HG03457 (cell line): ENCODE measurements at regions not wholly inside any gene's neighbourhood (a gene's known extent, or its start where the extent isn't known, plus 50 kb on each side); places are given as distances from the start of the nearest gene placed in this dataset.

ENCODE experiments used
- ATAC-seq: cut with Tn5 transposase; IDR thresholded peaks from one replicate; pipeline ENCODE4 v1.9.1; 2021; ENCODE audit warnings: moderate number of reproducible peaks; ENCODE audit not compliant: unreplicated experiment

DNA sequence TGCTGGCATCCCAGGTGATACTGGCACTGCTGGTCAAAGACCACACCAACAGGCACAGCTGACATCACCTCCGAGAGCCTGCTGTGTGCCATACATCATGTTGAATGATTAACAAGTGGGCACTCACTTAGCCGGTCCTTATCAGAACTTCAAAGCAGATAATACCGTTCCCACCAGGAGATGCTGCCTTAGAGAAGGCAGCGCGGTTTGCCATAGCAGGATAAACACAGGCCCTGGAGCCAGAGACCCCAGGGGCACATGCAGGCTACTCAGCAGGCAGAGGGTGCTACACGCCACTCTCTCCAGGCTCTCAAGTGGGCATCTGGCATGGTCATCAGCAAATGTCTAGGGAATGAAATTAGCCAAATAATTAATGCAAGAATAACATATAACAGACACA lies 86.5 kb upstream of the CST7 start:
- no peak for ATAC-seq

DNA sequence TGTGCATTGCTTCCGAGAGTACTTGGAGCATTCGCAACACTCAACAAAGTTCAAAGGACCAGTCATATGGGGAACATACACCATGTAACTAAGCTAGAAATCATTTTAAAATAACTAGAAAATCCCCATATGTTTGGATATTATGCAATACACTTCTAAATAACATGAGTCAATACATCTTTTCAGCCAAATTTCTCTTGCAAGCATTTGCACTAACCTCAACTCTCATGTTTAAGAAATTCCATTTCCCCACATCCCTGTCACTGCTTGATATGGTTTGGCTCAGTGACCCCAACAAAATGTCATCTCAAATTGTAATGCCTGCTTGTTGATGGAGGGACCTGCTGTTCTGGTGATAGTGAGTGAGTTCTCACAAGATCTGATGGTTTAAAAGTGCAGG lies 85.7 kb upstream of the CST7 start:
- ATAC-seq: no peak

DNA sequence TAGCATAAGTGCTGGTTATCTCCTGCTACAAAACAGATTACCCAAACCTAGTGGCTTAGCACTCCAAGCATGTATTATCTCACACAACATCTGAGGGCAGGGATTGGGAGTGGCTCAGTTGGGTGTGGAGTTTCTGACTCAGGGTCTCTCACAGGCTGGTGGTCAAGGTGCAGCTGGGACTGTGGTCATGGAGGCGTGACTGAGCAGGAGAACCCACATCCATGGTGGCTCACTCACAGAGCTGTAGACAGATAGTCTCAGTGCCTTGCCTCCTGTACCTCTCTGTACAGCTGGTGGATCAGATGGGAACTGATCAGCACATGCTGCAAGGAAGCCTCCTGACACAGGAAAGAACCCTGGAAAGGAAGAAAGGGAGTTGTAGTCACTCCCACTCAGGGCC lies 83.1 kb upstream of the CST7 start:
- ATAC-seq: no peak

DNA sequence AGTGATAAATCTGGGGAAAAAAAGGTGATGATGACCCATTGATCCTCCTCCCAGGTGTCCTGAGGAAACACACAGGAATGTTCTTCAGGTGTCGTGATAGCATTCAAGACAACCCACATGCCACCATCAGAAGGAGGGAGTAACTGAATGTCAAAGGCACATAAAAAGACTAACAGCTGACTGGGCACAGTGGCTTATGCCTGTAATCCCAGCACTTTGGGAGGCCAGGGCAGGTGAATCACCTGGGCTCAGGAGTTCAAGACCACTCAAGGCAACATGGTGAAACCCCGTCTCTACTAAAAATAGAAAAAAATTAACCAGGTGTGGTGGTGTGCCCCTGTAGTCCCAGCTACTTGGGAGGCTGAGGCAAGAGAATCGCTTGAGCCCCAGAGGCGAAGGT lies 82.3 kb upstream of the CST7 start:
- ATAC-seq: no peak

DNA sequence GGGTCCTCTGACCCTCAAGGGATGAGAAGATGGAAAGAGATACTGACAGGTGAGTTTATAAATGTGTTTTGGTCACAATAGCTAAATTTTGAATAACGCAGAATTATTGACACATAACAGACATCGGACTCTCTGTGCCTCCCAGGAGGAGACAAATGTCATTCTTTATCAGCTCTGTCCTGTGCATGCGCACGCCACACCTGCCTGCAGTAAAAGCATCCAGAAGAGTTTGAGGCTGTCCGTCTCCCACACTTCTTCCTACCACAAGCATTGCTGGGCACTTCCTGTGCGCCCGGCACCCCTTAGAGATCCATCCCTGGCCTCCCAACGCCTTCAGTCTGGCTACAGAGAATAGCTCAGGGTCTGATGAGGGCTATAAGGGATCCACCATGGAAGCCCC lies 81.5 kb upstream of the CST7 start:
- ATAC-seq: no peak

DNA sequence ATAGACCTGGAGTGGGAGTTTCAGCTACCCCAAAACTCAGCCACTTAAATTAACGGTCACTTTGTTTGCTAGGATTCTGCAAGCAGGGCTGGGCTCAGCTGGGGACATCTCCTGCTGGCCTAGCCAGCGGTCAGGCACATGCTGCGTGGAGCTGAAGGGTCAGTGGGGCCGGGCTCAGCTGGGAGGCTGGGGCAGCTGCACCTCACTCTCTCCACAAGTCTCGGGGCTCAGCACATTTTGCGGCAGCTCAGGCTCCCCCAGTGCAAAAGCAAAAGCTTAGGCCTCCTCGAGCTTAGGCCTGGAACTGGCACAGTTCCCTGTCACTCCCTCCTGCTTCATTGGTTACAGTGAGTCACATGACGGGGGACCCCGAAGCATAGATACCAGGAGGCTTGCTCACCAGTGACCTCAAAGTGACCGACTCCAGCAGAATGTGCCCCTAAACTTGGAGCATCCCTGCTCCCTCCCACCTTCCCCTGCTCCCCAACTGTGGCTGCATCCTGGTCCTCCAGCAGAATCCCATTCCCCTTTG lies 80.6 kb upstream of the CST7 start:
- no peak for ATAC-seq

DNA sequence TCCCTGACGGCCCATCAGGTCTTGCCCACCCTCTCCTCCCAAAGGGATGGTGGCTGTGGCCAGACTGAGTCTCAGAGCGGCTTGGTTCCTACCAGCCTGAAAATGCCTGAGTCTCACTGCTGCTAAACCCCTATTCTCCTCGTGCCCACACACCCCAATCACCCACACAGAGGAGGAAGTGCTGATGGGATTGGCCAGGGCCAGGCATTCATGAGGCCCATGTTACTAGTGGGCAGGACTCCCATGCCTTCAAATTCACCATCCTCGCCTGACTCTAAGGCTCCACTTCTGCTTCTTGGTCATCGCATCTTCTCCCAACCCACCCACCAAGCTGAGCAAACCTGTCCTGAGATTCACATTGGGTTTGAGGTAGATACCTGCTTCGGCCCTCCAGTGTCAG lies 80.1 kb upstream of the CST7 start:
- ATAC-seq: no peak

DNA sequence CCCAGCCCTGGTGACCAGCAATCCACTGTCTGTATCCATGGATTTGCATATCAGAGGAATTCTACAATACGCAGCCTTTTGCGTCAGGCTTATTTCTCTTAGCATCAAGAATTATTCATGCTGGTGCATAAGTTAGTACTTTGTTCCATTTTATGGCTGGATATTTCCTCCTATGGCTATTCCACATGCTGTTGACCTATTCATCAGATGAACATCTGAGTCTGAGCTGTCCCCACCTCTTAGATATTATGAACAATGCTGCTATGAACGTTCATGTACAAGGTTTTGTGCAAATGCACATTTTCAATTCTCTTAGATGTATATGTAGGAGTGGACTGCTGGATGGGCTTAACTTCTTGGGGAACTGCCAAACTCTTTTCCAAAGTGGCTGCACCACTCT lies 79.0 kb upstream of the CST7 start:
- no peak for ATAC-seq

DNA sequence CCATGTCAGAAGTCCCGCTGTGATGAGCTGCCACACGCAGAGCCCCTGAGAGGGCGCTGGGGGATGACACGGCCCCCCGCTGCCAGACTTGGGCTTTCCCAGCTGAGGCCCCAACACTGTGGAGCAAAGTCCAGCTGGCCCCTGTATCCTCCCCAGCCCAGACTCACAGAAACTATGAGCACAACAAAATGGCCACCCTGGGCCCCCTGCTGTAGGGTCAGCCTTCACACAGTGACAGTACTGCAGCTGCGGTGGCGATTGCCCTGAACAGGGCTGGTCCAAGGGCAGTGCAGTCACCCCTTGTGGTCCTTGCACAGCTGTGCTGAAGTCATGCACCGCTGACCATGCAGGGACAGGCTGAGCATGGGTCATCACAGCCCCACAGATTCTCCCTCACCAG lies 78.2 kb upstream of the CST7 start:
- ATAC-seq: no peak

DNA sequence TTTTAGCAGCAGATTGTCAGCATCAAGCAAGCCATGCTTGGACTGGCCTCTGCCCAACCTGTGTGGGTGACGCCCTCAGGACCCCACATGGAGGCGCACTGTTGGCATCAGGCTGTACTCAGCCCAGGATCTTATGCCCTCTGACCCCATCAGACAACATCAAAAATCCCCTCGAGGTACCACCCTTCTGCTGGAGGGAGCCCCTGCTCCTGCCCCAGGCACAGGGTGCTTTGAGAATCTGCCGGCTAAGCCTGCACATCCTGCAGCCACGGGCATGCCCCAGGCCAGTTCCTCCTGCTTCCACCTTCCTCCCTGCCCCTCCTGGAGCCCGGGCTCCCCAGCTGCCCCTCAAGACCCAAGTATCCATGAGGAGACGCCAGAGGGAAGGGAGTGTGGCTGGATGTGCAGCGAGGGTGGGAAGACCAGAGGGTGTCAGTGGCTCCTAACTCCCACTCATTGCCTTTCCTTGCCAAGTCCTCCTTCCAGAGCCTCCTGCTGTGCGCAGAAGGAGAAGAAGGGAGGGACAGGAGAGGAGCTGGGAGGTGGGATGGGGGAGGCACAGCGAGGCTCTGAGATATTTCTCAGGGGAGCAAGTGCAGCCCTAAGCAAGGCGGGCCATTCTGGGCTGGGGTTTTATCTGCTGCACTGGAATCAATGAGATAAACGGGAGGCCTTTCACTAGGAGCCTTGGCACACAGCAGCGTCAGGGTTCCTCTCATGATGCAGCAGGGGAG lies 77.4 kb upstream of the CST7 start:
- no peak for ATAC-seq

DNA sequence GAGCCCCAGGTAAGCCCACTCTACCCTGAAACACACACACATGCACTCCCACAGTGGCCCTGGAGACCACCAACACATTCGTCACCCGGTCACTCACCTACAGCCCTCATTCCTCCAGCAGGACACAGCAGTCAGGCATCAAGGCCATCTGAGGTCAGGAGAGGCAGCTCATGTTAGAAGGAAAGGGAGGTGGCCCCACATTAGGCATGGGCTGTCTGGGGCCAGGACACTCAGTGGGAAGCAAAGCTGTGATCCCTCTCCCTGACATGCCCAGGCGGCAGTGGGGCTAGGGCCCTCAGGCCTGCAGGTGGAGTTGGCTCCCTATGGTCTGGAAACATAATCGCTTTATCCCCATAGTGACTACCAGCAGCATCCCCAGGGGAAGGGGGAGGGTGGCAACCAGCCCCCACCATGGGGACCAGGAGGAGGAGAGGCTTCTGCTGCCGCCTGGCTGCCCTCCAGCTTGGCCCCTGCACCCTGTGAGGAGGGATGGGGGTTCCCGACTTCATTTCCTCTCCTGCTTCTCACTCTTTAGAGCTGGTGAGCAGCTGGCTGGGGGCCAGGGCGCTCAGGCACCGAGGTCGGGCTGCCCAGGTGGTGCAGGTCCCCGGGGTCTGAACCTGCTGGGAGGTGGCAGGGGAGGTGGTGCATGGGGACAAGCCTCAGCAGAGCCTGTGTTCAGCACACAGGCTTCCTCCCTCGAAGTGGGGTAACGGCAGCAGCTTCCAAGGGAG lies 76.6 kb upstream of the CST7 start:
- ATAC-seq: peak; percentile 49

DNA sequence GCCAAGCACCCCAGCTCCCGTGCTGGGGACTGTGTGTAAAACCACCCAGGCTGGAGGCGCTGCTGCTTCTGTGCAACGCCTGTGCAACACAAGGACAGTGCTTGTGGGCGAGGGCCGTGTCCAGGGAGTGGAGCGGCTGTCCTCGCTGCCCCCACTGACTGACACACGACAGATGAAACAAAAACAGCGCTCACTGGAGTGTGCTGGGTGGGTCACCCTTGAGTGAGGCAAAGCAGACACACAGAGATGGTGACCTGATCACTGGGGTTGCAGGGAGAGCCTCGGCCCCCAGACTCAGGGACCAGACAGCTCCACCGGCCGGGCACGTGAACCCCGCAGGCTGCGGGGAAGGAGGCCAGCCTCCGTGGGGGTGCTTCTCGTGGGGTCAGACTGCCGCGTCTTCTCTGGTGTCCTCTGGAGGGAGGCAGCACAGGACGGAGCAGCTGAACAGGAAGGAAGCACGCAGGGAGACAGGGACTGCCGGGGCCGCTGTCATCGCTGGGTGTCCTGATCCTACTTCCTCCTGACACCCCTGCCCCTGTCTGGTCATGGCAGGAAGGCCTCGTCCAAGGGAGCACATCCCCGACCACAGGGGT lies 75.9 kb upstream of the CST7 start:
- no peak for ATAC-seq

DNA sequence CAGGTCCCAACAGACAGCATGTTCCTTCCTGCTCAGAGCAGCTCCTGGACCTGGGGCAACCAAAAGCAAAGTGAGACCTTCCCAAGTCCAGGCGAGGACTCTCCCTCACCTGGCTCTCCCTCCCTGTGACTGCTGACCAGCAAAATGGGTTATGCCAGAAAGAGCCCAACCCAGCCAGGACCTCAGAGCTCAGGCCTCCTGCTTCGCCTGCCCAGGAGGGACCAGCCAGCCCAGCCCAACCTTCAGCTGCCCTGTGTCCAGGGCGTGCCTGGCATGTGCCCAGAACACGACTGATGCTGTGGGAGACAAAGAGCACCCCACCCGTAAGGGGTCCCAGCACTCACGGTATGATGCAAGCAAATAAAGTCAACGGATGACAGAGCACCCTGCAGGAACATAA lies 74.0 kb upstream of the CST7 start:
- no peak for ATAC-seq

DNA sequence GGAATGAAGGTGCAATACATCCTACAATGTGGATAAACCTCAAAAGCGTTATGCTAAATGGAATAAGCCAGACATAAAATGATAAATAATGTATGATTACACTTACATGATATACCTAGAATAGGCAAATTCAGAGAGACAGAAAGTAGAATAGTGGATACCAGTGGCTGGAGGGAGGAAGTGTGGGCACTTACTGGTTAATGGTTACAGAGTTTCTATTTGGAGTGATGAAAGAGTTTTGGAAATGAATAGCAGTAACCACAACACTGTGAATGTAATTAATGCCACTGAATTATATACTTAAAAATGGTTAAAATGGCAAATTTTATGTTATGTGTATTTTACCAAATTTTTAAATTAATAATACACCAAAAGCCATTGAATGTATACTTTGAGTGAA lies 71.4 kb upstream of the CST7 start:
- ATAC-seq: peak; percentile 59

DNA sequence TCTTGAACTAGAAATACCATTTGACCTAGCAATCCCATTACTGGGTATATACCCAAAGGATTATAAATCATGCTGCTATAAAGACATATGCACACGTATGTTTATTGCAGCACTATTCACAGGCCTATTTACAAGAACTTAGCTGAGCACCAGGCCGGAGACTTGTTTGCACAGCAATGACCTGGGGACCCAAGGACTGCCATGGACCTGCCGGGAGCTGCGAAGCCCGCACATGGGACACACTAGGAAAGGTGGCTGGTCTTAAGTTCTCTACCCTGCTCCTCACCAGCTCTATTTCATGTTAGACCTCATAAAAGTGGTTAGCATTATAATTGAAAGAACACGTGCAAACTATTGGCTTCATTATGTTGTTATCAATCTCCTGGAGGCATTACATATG lies 70.4 kb upstream of the CST7 start:
- ATAC-seq: no peak

DNA sequence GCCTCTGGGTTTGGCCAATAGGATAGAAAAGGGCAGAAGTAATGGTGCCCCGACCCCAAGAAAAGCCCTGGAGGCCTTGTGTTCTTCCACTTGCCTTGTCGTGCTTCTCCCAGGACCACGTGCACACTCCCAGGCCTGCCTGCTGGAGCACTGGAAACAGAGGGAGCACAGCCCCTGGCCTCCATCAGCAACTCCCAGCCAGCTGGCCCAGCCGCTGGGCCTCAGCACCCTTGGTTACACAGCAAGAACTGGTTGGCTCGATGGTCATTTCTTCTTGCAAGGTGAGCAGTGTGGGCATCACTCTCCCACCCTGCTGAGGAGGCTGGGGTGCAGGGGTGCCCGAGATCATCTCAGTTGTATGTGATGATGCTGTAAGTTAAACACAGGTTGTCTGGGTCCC lies 69.2 kb upstream of the CST7 start:
- no peak for ATAC-seq

DNA sequence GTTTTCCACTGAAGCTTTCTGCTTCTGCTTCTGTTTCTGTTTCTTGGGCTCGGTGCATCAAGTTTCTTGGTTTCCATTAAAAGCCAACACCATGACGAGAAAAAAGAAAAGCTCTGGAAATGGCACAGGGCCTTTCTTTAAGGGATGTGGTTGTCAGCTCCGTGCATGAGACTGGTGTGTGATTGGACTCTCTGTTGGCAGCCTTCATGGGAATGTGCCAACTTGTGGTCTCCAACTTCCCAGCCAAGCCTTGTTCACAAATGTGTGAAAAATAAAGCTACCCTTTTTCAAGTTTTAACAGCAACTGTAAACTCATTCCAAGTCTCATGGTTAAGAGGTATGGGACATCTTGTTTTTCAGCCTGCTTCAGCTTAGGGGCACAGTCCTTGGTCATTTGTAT lies 68.7 kb upstream of the CST7 start:
- no peak for ATAC-seq

DNA sequence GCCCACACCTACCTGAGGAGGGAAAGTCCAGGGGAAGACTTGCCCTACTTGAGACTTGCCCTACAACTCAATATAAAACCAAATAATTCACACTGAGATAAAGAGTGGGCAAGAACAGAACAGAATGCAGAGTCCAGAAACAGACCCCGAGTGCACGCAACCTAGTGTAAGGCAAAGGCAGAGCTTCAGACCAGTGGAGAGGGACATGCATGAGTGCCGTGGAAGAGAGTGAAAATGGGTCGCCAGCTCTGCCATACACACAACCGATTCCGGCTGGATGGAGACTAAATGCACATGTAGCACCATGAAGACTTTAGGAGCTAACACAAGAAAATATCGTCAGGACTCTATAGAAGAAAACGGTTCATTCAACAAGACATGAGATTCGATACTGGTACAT lies 58.8 kb upstream of the CST7 start:
- no peak for ATAC-seq

DNA sequence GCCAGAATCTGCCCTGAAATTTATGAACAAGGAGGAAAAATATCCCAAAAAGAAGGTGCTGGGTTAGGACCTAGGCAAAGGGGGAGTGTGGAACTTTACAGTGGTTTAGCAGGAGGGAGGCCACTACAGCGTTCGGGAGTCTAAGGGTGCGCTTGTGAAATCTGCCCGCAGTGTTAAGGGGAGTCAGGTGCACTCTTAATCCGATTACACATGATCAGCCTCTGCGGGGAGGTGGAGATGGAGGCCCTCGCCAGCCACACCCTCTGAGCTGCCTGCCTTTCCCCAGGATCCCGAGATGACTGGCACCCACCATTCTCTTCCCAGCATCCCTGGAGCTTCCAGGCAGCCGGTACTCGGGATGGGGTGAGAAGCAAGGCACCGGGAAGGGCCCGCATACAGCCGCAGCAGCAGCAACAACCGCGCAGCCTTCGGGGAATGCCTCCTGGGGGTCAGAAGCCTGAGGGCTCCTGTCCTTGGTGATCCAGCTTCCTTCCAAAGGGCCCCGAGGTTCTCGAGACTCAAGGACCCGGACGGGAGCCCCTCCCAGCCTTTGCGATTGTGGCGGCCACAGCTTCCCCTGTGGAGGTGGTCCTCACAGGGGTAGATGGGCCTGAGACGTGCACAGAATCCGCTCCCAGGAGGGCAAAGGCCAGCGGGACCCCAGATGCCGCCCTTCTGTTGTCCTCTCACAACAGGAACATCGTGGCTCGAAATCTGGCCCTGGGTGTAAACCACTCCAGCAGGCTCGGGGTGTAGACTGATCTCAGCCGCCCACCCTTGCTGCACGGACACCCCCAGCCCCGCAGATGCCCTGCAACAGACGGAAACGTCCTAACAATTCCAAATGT lies 57.3 kb upstream of the CST7 start:
- ATAC-seq: no peak

DNA sequence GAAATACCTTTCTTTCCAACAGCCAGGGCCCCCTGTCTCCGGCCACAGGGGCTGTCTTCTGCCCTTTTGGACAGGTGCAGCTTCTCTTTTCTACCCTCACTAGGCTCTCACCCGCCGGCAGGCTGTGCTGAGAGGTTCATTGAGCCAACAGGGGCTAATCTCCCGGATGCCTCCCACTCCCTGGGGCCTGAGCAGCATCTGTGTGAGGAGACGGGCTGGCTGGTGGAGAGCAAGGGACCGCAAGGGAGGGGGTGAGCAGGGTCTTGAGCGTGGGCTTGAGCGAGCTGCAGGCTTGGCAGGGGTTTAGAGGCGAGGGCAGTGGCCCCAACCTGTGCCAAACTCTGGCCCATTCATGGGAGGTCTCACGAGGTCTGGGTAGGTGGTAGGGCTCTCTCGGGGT lies 56.5 kb upstream of the CST7 start:
- ATAC-seq: no peak

DNA sequence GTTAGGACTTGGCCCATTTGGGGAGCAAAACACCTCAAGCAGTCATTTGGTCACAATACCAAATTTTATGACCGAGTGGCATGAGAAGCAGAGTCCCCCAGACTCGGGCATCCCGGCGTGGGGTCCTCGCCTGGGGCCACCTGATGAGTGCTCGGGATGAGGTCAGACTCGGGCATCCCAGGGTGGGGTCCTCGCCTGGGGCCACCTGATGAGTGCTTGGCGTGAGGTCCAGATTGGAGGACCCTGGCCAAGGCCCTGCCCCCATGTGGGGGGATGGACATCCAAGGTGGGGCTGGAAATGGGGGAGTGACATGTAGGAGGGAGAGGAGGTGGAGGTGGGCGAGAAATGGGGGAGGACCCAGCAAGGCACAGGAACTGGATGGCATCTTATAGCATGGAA lies 56.1 kb upstream of the CST7 start:
- no peak for ATAC-seq
